Astrocyte (in vitro differentiated cells and primary cell): ENCODE measurements at regions not wholly inside any gene's neighbourhood (a gene's known extent, or its start where the extent isn't known, plus 50 kb on each side); places are given as distances from the start of the nearest gene placed in this dataset.
"Not testable (repeated sequence)": the region's sequence is repeated elsewhere in the genome, so short reads cannot be mapped to it uniquely, and the experiment has no call there.

Source experiments
- DNase-seq: peaks from one replicate; pipeline ENCODE4 v3.0.0-alpha.2; 2010; ENCODE audit warnings: low read depth
- FAIRE-seq: peaks from 2 replicates; lab custom pipeline; 2011; peaks lifted over from hg19 to GRCh38; lab: Jason Lieb, UNC
- H2AFZ ChIP-seq: 2 replicates; pipeline ENCODE4 v1.6.0; 2012; ENCODE audit warnings: low read depth, low read length, inconsistent platforms
- H3K27ac ChIP-seq: 2 replicates; pipeline ENCODE4 v1.5.1; 2011; ENCODE audit warnings: low read depth, low read length, inconsistent platforms
- H3K27me3 ChIP-seq: 2 replicates; pipeline ENCODE4 v1.6.0; 2011; ENCODE audit warnings: low read length, inconsistent platforms; ENCODE audit not compliant: insufficient read depth
- H3K36me3 ChIP-seq: 2 replicates; pipeline ENCODE4 v1.5.1; 2011; ENCODE audit warnings: low read length, inconsistent platforms; ENCODE audit not compliant: insufficient read depth
- H3K4me1 ChIP-seq: 2 replicates; pipeline ENCODE4 v1.5.1; 2011; ENCODE audit warnings: low read length, inconsistent platforms; ENCODE audit not compliant: insufficient read depth
- H3K4me2 ChIP-seq: 2 replicates; pipeline ENCODE4 v1.6.0; 2012; ENCODE audit warnings: low read length, inconsistent platforms
- H3K4me3 ChIP-seq: 2 replicates; pipeline ENCODE4 v1.5.1; 2011; ENCODE audit warnings: low read depth, mild to moderate bottlenecking, low read length, inconsistent platforms; ENCODE audit not compliant: insufficient read depth
- H3K79me2 ChIP-seq: 2 replicates; pipeline ENCODE4 v1.6.0; 2012; ENCODE audit warnings: mild to moderate bottlenecking, low read length, inconsistent platforms; ENCODE audit not compliant: insufficient read depth
- H3K9ac ChIP-seq: 2 replicates; pipeline ENCODE4 v1.6.0; 2012; ENCODE audit warnings: mild to moderate bottlenecking, low read length, inconsistent platforms
- H3K9me3 ChIP-seq: 2 replicates; pipeline ENCODE4 v1.5.1; 2012; ENCODE audit warnings: low read depth, mild to moderate bottlenecking, low read length, inconsistent platforms; ENCODE audit not compliant: insufficient read depth
- H4K20me1 ChIP-seq: 2 replicates; pipeline ENCODE4 v1.6.0; 2012; ENCODE audit warnings: low read length, inconsistent platforms; ENCODE audit not compliant: insufficient read depth
- H3K27ac Mint-ChIP-seq: one replicate; pipeline ENCODE4 v1.8.0; 2021; ENCODE audit warnings: mild to moderate bottlenecking, mixed read lengths; ENCODE audit not compliant: unreplicated experiment
- H3K27me3 Mint-ChIP-seq: one replicate; pipeline ENCODE4 v1.8.0; 2021; ENCODE audit warnings: low read depth, mixed read lengths; ENCODE audit not compliant: unreplicated experiment
- H3K36me3 Mint-ChIP-seq: one replicate; pipeline ENCODE4 v1.8.0; 2021; ENCODE audit warnings: low read depth, mixed read lengths; ENCODE audit not compliant: unreplicated experiment
- H3K4me1 Mint-ChIP-seq: one replicate; pipeline ENCODE4 v1.8.0; 2021; ENCODE audit warnings: low read depth, mixed read lengths; ENCODE audit not compliant: unreplicated experiment
- H3K4me3 Mint-ChIP-seq: one replicate; pipeline ENCODE4 v1.8.0; 2021; ENCODE audit warnings: mild to moderate bottlenecking, moderate library complexity, mixed read lengths; ENCODE audit not compliant: unreplicated experiment
- H3K9me3 Mint-ChIP-seq: one replicate; pipeline ENCODE4 v1.8.0; 2021; ENCODE audit warnings: mild to moderate bottlenecking, mixed read lengths; ENCODE audit not compliant: unreplicated experiment
- EZH2 ChIP-seq: IDR thresholded peaks from 2 replicates; pipeline ENCODE4 v1.6.1; 2012; ENCODE audit warnings: mild to moderate bottlenecking, low read length, inconsistent platforms; ENCODE audit not compliant: insufficient read depth
- TF ChIP-seq, protein P1 (sequence below): IDR thresholded peaks from 2 replicates; pipeline ENCODE4 v1.5.1; 2011; ENCODE audit warnings: low read depth, mild to moderate bottlenecking, inconsistent platforms, low read length, moderate library complexity; ENCODE audit not compliant: insufficient read depth

DNA sequence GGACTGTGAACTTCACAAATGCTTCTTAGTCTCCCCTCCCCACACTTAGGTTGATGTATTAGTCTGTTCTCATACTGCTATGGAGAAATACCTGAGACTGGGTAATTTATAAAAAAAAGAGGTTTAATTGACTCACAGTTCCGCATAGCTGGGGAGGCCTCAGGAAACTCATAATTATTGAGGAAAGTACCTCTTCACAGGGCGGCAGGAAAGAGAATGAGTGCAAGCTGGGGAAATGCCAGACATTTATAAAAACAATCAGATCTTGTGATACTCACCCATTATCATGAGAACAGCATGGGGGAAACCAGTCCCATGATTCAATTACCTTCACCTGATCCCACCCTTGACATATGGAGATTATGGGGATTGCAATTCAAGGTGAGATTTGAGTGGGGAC is 178.8 kb downstream of the SLC38A4 start:
- Histone ChIP-seq H4K20me1 (no peaks in the 10 kb centered on the region), H3K9me3 (peaks cover 6% of the 10 kb centered on the region), H3K4me2 (no peak overlapping the region), H3K9ac (no peak overlapping the region), H3K36me3 (no peaks in the 10 kb centered on the region), H3K27ac (no peak overlapping the region), H3K4me3 (no peak overlapping the region), H3K27me3 (no peaks in the 10 kb centered on the region), H2AFZ (no peak overlapping the region), H3K4me1 (no peaks in the 10 kb centered on the region), H3K79me2 (no peaks in the 10 kb centered on the region)
- Mint-ChIP-seq H3K36me3 (peaks cover 2% of the 10 kb centered on the region), H3K27me3 (no peaks in the 10 kb centered on the region), H3K4me1 (peaks cover 4% of the 10 kb centered on the region), H3K4me3 (no peak overlapping the region), H3K27ac (no peak overlapping the region), H3K9me3 (no peaks in the 10 kb centered on the region)
- FAIRE-seq: no peak
- DNase-seq: no peak
- TF ChIP-seq EZH2: no peak
- TF ChIP-seq, protein P1, sequence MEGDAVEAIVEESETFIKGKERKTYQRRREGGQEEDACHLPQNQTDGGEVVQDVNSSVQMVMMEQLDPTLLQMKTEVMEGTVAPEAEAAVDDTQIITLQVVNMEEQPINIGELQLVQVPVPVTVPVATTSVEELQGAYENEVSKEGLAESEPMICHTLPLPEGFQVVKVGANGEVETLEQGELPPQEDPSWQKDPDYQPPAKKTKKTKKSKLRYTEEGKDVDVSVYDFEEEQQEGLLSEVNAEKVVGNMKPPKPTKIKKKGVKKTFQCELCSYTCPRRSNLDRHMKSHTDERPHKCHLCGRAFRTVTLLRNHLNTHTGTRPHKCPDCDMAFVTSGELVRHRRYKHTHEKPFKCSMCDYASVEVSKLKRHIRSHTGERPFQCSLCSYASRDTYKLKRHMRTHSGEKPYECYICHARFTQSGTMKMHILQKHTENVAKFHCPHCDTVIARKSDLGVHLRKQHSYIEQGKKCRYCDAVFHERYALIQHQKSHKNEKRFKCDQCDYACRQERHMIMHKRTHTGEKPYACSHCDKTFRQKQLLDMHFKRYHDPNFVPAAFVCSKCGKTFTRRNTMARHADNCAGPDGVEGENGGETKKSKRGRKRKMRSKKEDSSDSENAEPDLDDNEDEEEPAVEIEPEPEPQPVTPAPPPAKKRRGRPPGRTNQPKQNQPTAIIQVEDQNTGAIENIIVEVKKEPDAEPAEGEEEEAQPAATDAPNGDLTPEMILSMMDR: no peak

DNA sequence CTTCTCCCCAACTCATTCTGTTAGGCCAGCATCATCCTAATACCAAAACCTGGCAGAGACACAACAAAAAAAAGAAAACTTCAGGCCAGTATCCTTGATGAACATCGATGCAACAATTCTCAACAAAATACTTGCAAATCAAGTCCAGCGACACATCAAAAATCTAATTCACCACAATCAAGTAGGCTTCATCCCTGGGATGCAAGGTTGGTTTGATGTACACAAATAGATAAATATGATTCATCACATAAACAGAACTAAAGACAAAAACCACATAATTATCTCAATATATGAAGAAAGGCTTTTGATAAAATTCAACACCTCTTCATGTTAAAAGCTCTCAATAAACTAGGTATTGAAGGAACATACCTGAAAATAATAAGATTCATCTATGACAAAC is 184.1 kb downstream of the SLC38A4 start:
- not testable (repeated sequence) for DNase-seq, H3K4me1 ChIP-seq, H2AFZ ChIP-seq, H3K9ac ChIP-seq, H3K36me3 ChIP-seq, H3K27ac Mint-ChIP-seq, H3K4me3 Mint-ChIP-seq, H4K20me1 ChIP-seq, H3K27me3 ChIP-seq, H3K79me2 ChIP-seq, H3K4me2 ChIP-seq, FAIRE-seq, H3K27ac ChIP-seq, H3K27me3 Mint-ChIP-seq, H3K4me3 ChIP-seq, H3K4me1 Mint-ChIP-seq
- peaks cover 30% of the 10 kb centered on the region for H3K9me3 Mint-ChIP-seq
- H3K36me3 Mint-ChIP-seq: peaks cover 20% of the 10 kb centered on the region
- H3K9me3 ChIP-seq: peaks cover 11% of the 10 kb centered on the region

DNA sequence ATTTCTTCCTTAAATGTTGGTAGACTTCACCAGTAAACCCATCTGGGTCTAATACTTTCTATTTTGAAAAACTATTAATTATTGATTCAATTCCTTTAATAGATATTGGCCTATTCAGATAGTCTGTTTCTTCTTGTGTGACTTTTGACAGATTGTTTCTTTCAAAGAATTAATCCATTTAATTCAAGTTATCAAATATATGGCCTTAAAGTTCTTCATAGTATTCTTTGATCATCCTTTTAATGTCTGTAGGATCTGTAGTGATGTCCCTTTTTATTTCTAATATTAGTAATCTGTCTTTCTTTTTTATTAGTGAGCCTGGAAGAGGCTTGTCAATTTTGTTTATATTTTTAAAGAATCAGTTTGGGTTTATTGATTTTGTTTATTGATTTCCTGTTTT is 190.0 kb downstream of the SLC38A4 start:
- DNase-seq (no peak), FAIRE-seq (no peak)
- Histone ChIP-seq H3K9ac (no peak overlapping the region), H3K27ac (no peak overlapping the region), H3K79me2 (no peaks in the 10 kb centered on the region), H3K36me3 (no peaks in the 10 kb centered on the region), H3K27me3 (no peaks in the 10 kb centered on the region), H2AFZ (no peak overlapping the region), H3K4me3 (no peak overlapping the region), H3K4me2 (no peak overlapping the region), H3K4me1 (no peaks in the 10 kb centered on the region), H3K9me3 (peaks cover 11% of the 10 kb centered on the region), H4K20me1 (no peaks in the 10 kb centered on the region)
- TF ChIP-seq EZH2: no peak
- TF ChIP-seq, protein P1: no peak
- H3K4me3 Mint-ChIP-seq: no peak overlapping the region
- H3K36me3 Mint-ChIP-seq: peaks cover 22% of the 10 kb centered on the region
- peaks cover 12% of the 10 kb centered on the region for H3K4me1 Mint-ChIP-seq
- no peak overlapping the region for H3K27ac Mint-ChIP-seq
- peaks cover 39% of the 10 kb centered on the region for H3K9me3 Mint-ChIP-seq
- no peaks in the 10 kb centered on the region for H3K27me3 Mint-ChIP-seq
